ENCODE measurements at regions not wholly inside any gene's neighbourhood (a gene's known extent, or its start where the extent isn't known, plus 50 kb on each side); places are given as distances from the start of the nearest gene placed in this dataset.
"Not testable (repeated sequence)": the region's sequence is repeated elsewhere in the genome, so short reads cannot be mapped to it uniquely, and the experiment has no call there.

DNA sequence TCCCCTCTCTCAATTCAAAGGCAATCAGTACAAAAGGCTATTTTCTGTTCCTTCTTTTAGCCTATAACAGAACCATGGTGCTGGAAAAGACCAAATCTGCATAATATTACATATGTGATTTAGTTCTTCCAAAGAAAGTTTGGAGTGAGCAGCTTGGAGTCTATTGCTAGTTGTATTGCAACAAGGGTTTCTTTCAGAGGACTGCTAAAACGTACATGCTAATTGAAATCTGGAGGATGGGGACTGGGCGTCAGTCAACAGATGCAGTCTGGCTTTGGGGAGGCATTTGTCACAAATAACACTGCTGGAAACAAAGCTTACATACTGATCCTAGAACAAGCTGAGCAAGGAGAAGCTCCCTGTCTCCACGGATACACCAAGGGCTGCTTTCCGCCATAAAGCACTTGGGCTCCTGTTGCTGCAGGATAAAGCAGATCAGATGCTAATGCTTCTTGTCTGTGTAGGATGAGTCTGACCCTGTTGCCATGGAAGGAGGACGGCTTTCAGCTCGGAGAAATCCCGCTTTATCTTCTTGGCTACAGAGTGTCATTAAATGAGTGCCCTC is 883.5 kb downstream of the SORCS1 start:
- DNase-seq, result no peak

DNA sequence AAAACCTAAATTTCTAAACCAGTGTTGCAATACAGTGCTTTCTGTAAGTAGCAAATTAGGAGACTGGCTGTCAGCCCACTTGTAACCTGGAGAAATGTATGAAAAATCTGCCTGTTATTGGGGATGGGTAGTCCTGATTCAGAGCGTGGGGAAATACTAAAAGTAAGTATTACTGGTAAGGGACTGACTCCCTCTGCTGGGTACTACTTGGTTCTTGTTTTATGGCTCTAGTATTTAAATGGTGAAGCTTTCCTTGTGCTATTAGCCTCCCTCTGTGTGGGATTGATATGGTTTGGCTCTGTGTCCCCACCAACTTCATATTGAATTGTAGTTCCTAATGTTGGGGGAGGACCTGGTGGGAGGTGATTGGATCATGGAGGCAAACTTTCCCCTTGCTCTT is 886.1 kb downstream of the SORCS1 start:
- no peak for DNase-seq

- DNase-seq, result no peak
Measured at GRCh38 chr10:106271237-106271636, 893.3 kb downstream of the SORCS1 start.

GRCh38 chr10:106268000-106268399 is 896.5 kb downstream of the SORCS1 start:
- no peak for DNase-seq

DNA sequence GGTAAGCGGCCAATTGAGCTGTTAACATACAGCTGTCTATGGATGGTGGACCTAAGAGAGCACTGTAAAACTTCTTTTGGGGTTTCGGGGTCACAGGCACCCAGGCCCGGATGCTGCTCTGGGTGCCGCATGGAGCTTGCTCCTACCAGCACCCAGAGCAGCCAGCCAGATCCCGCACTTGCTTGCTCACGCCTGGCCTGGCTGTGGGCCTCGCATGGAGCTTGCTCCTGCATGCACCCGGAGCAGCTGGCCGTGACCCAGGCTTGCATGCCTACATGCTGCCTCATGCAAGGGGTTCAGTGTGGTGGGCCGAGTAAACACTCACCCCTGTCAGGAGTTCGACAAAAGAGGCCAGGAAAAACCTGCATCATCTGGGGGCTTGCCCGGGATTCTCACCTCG is 896.9 kb downstream of the SORCS1 start:
- DNase-seq, result no peak

DNA sequence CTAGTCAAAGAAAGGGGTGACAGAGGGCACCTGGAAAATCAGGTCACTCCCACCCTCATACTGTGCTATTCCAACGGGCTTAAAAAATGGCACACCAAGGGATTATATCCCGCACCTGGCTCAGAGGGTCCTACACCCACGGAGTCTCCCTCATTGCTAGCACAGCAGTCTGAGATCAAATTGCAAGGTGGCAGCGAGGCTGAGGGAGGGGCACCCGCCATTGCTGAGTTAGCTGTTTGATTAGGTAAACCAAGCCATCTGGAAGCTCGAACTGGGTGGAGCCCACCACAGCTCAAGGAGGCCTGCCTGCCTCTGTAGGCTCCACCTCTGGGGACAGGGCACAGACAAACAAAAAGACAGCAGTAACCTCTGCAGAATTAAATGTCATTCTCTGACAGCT is 907.1 kb downstream of the SORCS1 start:
- DNase-seq, result not testable (repeated sequence)

DNA sequence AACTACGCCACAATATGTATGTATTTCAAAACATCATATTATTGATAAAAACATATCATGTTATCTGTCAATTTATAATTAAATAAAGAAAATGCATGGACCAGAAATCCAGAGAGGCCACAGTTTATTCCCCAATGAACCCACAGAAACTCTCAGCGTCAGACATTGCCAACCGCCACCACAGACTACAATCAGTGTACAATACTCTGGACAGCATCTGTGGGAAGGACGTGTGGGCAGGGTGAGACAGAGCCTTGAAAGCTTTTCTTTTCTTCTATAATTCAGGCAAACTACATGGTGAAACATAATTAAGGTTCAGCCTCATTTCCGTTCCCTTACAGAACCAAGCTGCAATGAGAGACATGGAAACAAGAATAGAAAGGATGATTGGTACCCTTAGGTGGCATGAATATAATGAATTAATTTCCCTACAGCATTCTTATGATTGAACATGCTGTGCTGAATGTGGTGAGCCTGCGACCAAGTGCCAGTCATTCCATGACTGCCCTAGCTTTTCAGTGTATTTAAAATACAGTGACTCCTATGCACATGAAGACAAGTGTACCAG is 909.3 kb downstream of the SORCS1 start:
- no peak for DNase-seq

- no peak for DNase-seq
Measured at GRCh38 chr10:106254071-106254470, 910.4 kb downstream of the SORCS1 start.

- no peak for DNase-seq
Measured at GRCh38 chr10:106252541-106252940, 912.0 kb downstream of the SORCS1 start.

- DNase-seq, result no peak
Measured at GRCh38 chr10:106251573-106251972, 912.9 kb downstream of the SORCS1 start.

DNA sequence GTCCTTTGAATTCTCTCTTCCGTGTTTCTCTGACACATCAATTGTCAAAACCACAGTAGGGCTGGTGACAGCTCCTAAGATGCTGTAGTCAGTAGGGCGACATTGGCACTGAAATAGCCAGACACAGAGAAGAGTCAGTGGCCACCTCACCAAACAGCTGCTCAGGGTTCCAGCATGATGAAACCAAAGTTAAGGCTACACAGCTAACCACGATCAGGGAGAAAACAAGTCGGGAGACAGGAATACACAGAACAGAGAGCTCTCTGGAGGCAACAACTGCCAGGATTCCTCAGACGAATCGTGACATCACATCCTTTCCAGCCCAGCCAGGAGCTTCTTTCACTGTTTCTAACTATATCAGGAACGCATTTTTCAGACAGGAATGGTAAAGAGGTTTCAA is 922.2 kb downstream of the SORCS1 start:
- DNase-seq, result no peak

DNA sequence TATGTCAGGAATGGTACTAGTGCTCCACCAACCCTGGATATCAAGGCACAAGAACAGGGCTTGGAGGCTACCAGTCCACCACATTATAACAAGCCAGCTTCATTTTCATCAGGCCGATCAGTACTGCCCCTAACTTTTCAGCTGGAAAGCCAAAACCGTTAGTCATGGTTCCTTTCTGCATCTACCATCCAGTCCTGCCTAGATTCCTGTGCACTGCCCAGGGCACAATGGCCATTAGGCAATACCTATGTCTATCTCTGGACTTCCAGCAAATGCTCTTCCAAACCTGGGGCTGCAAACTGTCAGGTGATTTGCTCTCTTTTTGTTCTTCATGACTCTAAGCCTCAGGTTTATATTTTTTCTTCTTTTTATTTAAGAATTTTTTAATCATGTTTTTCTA is 937.7 kb downstream of the SORCS1 start:
- DNase-seq, result no peak

GRCh38 chr10:106226142-106226541 is 938.4 kb downstream of the SORCS1 start:
- DNase-seq, result no peak

DNA sequence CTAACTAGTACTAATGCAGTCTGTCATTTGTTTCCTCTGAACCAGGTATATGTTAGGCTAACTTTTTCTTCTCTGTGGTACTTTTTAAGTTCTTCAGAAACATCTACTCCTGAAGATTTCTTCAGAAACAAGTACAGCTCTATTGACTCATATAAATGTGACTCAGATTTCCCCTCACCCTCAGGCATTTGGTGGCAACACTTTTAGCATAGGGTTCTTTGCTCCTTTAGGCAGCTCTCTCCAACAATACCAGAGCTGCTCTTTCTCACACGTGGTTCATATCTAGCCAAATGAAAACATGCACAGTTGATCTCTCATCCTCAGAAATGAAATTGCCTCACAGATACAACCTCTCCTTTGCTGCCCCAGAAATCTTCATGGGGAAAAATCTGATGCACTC is 939.8 kb downstream of the SORCS1 start:
- DNase-seq, result no peak

- DNase-seq, result no peak
Measured at GRCh38 chr10:106217627-106218026, 946.9 kb downstream of the SORCS1 start.

- DNase-seq, result no peak
Measured at GRCh38 chr10:106216085-106216484, 948.4 kb downstream of the SORCS1 start.

DNA sequence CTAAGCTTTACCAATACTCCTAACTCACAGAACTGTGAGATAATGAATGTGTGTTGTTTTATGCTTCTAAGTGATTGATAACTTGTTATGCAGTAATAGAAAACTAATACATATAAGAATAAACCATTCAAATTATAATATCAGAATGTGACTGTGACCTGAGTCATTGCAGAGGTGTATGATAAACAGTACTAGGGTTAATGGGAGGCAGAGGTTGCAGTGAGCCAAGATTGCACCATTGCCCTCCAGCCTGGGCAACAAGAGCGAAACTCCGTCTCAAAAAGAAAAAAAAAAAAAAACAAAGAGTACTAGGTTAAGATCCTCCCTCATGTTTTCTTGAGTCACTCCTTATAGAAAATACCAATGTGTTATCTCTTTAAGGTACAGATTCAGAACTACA is 950.3 kb downstream of the SORCS1 start:
- no peak for DNase-seq

GRCh38 chr10:106213493-106213892 is 951.0 kb downstream of the SORCS1 start:
- no peak for DNase-seq

- DNase-seq, result no peak
Measured at GRCh38 chr10:106198275-106198674, 966.2 kb downstream of the SORCS1 start.

GRCh38 chr10:106189292-106189691 is 975.2 kb downstream of the SORCS1 start:
- DNase-seq, result no peak

- DNase-seq, result no peak
Measured at GRCh38 chr10:106185951-106186350, 978.6 kb downstream of the SORCS1 start.

GRCh38 chr10:106183041-106183440 is 981.5 kb downstream of the SORCS1 start:
- no peak for DNase-seq

DNA sequence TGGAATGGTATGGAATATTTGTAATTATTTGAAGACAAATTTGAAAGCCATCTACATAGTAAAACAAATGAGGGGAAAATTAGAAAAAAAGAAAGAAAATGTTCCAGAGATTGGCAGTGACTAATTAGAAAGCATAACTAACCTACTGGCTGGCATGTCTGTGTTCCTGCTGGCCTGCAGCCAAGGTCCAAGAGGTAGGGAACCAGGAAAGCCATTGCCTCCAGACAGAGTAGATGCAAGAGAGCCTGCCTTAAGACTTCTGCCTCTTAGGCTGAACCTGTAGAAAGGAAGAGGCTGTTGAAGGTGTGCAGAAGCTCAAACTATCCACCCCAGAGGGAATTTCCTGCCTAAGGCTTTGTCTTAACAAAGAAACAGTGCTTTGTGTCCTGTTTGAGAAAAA is 982.0 kb downstream of the SORCS1 start:
- DNase-seq, result no peak

GRCh38 chr10:106181501-106181900 is 983.0 kb downstream of the SORCS1 start:
- no peak for DNase-seq

DNA sequence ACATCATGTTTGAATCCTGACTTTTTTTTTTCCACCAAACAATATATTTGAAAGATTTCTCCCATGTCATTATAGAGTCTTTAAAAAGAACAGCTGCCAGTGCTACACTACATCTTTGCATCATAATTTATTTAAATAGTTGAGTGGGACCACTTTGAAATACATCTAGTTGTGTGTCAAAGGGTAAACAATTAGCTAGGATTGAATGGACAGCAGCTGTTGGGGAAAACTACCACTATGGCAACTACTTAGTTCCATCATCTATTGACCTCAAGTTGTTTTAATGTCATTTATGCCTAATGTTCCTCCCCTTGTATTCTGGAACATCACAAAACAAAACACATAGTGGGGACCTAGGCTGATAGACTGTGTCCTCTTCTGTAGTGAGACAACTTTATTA is 985.1 kb downstream of the SORCS1 start:
- no peak for DNase-seq

Data from stimulated activated naive CD4-positive, alpha-beta T cell (primary cell).